ENCODE measurements at regions not wholly inside any gene's neighbourhood (a gene's known extent, or its start where the extent isn't known, plus 50 kb on each side); places are given as distances from the start of the nearest gene placed in this dataset.

DNA sequence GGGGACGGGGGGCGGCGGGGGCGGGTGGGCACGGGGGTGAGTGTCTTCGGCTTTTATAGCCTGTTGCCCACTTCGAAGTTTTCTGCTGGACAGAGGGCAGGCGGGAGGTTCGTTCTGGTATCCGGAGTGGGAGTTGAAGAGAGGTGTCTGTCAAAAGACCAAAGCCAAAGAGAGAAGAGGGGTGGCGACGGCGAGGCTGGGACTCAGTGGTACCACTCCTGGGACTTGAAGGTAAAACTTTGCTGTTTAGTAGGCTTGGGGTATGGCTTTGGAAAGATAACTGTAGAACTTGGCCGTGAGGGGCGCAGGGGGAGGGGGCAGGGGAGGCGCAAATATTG, 215.8 kb upstream of the DTNA start:
- H3K79me1 ChIP-seq (ENCODE audit: low read depth, low read length) = no peaks in the 10 kb centered on the region
- H3K36me3 ChIP-seq (replicated peaks in 1 of 2; ENCODE audit: control insufficient read depth in 2 of 2, insufficient read depth in 2 of 2, low read length in 2 of 2) = no peaks in the 10 kb centered on the region
- H3K14ac ChIP-seq (ENCODE audit: low read length) = no peak overlapping the region
- H4K91ac ChIP-seq (ENCODE audit: low read depth, low read length, poor library complexity) = no peak overlapping the region
- H2AK5ac ChIP-seq (ENCODE audit: low read depth, low read length) = no peak overlapping the region
- H3K27ac ChIP-seq (replicated peaks; ENCODE audit: low read length) = no peak overlapping the region
- no peak overlapping the region for H3K18ac ChIP-seq (ENCODE audit: low read length)
- peaks cover 0 to 62% (median 7%) of the 10 kb centered on the region in 3 experiments for H3K27me3 ChIP-seq (ENCODE audit: control insufficient read depth in 3 of 3, insufficient read depth in 3 of 3, low read depth in 1 of 3, low read length in 3 of 3)
- no peak overlapping the region for H2AFZ ChIP-seq (ENCODE audit: low read length)
- H3K4me2 ChIP-seq (ENCODE audit: insufficient read depth, low read length, poor library complexity, severe bottlenecking) = peak overlapping the region; percentile 31
- no peak for DNase-seq (ENCODE audit: low spot score)
- H3K9me3 ChIP-seq (replicated peaks in 1 of 2; ENCODE audit: control insufficient read depth in 2 of 2, insufficient read depth in 1 of 2, low read depth in 1 of 2, low read length in 2 of 2) = no peaks in the 10 kb centered on the region
- no peak overlapping the region for H3K9ac ChIP-seq (ENCODE audit: low read depth, low read length, poor library complexity)
- no peak overlapping the region for H3K4ac ChIP-seq (ENCODE audit: low read length)
- H2BK15ac ChIP-seq (ENCODE audit: low read length) = no peak overlapping the region
- H2BK5ac ChIP-seq (ENCODE audit: low read length) = no peak overlapping the region
- H3K4me1 ChIP-seq (ENCODE audit: control insufficient read depth in 2 of 2, insufficient read depth in 1 of 2, low read depth in 1 of 2, low read length in 2 of 2) = peaks cover 0 to 2% of the 10 kb centered on the region in 2 donors
- H3K4me3 ChIP-seq (ENCODE audit: low read length in 2 of 2) = peak overlapping the region in 1 of 2 donors; percentile 88
- no peak overlapping the region for H3K23ac ChIP-seq (ENCODE audit: low read depth, low read length, poor library complexity)
- WGBS, 2 donors (ENCODE audit: extremely low coverage in 2 of 2, insufficient read length in 2 of 2, insufficient replicate concordance in 1 of 2) = no CpG with 5 or more reads among the region's 16 CpGs
- no peak overlapping the region for H2BK12ac ChIP-seq (ENCODE audit: low read length)
- no peak overlapping the region for H2BK120ac ChIP-seq (ENCODE audit: low read depth, low read length)
- no peak overlapping the region for H4K8ac ChIP-seq (ENCODE audit: low read depth, low read length)

DNA sequence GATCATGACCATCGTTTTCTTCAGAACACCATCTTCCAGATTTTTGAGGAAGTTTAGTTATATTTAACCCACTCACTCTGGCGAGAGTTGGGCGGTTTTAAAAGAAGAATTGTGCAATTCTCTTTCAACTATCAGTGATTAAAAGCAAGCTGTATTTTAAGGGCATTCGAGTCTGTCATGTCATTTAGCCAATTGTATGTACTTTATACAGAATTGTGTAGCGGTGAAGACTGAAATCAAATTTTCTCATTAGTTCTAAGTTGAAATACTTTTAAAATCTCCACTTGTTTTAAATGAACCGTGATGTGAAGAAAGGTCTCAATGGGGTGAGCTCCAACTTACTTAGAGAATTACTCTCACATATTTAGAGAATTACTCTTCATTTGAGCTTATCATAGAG, 214.6 kb upstream of the DTNA start:
- Histone ChIP-seq H3K9me3 (replicated peaks in 1 of 2; ENCODE audit: control insufficient read depth in 2 of 2, insufficient read depth in 1 of 2, low read depth in 1 of 2, low read length in 2 of 2) (no peaks in the 10 kb centered on the region), H2BK120ac (ENCODE audit: low read depth, low read length) (no peak overlapping the region), H3K4me3 (ENCODE audit: low read length in 2 of 2) (no peak overlapping the region), H3K4me2 (ENCODE audit: insufficient read depth, low read length, poor library complexity, severe bottlenecking) (no peak overlapping the region), H4K91ac (ENCODE audit: low read depth, low read length, poor library complexity) (no peak overlapping the region), H3K18ac (ENCODE audit: low read length) (no peak overlapping the region), H3K27ac (replicated peaks; ENCODE audit: low read length) (no peak overlapping the region), H3K27me3 (ENCODE audit: control insufficient read depth in 3 of 3, insufficient read depth in 3 of 3, low read depth in 1 of 3, low read length in 3 of 3) (peaks cover 0 to 59% (median 7%) of the 10 kb centered on the region in 3 experiments), H3K14ac (ENCODE audit: low read length) (no peak overlapping the region), H2AK5ac (ENCODE audit: low read depth, low read length) (no peak overlapping the region), H2BK15ac (ENCODE audit: low read length) (no peak overlapping the region), H3K79me1 (ENCODE audit: low read depth, low read length) (no peaks in the 10 kb centered on the region), H2AFZ (ENCODE audit: low read length) (no peak overlapping the region), H4K8ac (ENCODE audit: low read depth, low read length) (no peak overlapping the region), H2BK12ac (ENCODE audit: low read length) (no peak overlapping the region), H3K36me3 (replicated peaks in 1 of 2; ENCODE audit: control insufficient read depth in 2 of 2, insufficient read depth in 2 of 2, low read length in 2 of 2) (no peaks in the 10 kb centered on the region), H3K4ac (ENCODE audit: low read length) (no peak overlapping the region), H3K9ac (ENCODE audit: low read depth, low read length, poor library complexity) (no peak overlapping the region), H3K23ac (ENCODE audit: low read depth, low read length, poor library complexity) (no peak overlapping the region), H2BK5ac (ENCODE audit: low read length) (no peak overlapping the region), H3K4me1 (ENCODE audit: control insufficient read depth in 2 of 2, insufficient read depth in 1 of 2, low read depth in 1 of 2, low read length in 2 of 2) (peaks cover 0 to 2% of the 10 kb centered on the region in 2 donors)
- DNase-seq (ENCODE audit: low spot score) = no peak
- WGBS, 2 donors (ENCODE audit: extremely low coverage in 2 of 2, insufficient read length in 2 of 2, insufficient replicate concordance in 1 of 2) = no CpG with 5 or more reads among the region's 6 CpGs

GRCh38 chr18:34501553-34501952, 208.5 kb upstream of the DTNA start:
- Histone ChIP-seq H3K4ac (ENCODE audit: low read length) (no peak overlapping the region), H2AK5ac (ENCODE audit: low read depth, low read length) (no peak overlapping the region), H2BK120ac (ENCODE audit: low read depth, low read length) (no peak overlapping the region), H3K9ac (ENCODE audit: low read depth, low read length, poor library complexity) (no peak overlapping the region), H2BK15ac (ENCODE audit: low read length) (no peak overlapping the region), H3K27me3 (ENCODE audit: control insufficient read depth in 3 of 3, insufficient read depth in 3 of 3, low read depth in 1 of 3, low read length in 3 of 3) (peaks cover 0 to 5% (median 0%) of the 10 kb centered on the region in 3 experiments), H3K18ac (ENCODE audit: low read length) (no peak overlapping the region), H3K9me3 (replicated peaks in 1 of 2; ENCODE audit: control insufficient read depth in 2 of 2, insufficient read depth in 1 of 2, low read depth in 1 of 2, low read length in 2 of 2) (no peaks in the 10 kb centered on the region), H2AFZ (ENCODE audit: low read length) (no peak overlapping the region), H2BK5ac (ENCODE audit: low read length) (no peak overlapping the region), H3K4me1 (ENCODE audit: control insufficient read depth in 2 of 2, insufficient read depth in 1 of 2, low read depth in 1 of 2, low read length in 2 of 2) (no peaks in the 10 kb centered on the region), H3K36me3 (replicated peaks in 1 of 2; ENCODE audit: control insufficient read depth in 2 of 2, insufficient read depth in 2 of 2, low read length in 2 of 2) (no peaks in the 10 kb centered on the region), H4K91ac (ENCODE audit: low read depth, low read length, poor library complexity) (no peak overlapping the region), H3K27ac (replicated peaks; ENCODE audit: low read length) (no peak overlapping the region), H3K4me3 (ENCODE audit: low read length in 2 of 2) (no peak overlapping the region), H3K14ac (ENCODE audit: low read length) (no peak overlapping the region), H3K23ac (ENCODE audit: low read depth, low read length, poor library complexity) (no peak overlapping the region), H3K4me2 (ENCODE audit: insufficient read depth, low read length, poor library complexity, severe bottlenecking) (no peak overlapping the region), H4K8ac (ENCODE audit: low read depth, low read length) (no peak overlapping the region), H2BK12ac (ENCODE audit: low read length) (no peak overlapping the region), H3K79me1 (ENCODE audit: low read depth, low read length) (no peaks in the 10 kb centered on the region)
- no peak for DNase-seq (ENCODE audit: low spot score)
- no CpG with 5 or more reads among the region's 4 CpGs for WGBS, 2 donors (ENCODE audit: extremely low coverage in 2 of 2, insufficient read length in 2 of 2, insufficient replicate concordance in 1 of 2)

GRCh38 chr18:34506198-34506597, 203.9 kb upstream of the DTNA start:
- Histone ChIP-seq H2BK12ac (ENCODE audit: low read length) (no peak overlapping the region), H3K4me1 (ENCODE audit: control insufficient read depth in 2 of 2, insufficient read depth in 1 of 2, low read depth in 1 of 2, low read length in 2 of 2) (no peaks in the 10 kb centered on the region), H3K4ac (ENCODE audit: low read length) (no peak overlapping the region), H2AK5ac (ENCODE audit: low read depth, low read length) (no peak overlapping the region), H3K18ac (ENCODE audit: low read length) (no peak overlapping the region), H3K9ac (ENCODE audit: low read depth, low read length, poor library complexity) (no peak overlapping the region), H3K14ac (ENCODE audit: low read length) (no peak overlapping the region), H3K4me3 (ENCODE audit: low read length in 2 of 2) (no peak overlapping the region), H2AFZ (ENCODE audit: low read length) (no peak overlapping the region), H3K27ac (replicated peaks; ENCODE audit: low read length) (no peak overlapping the region), H3K79me1 (ENCODE audit: low read depth, low read length) (no peaks in the 10 kb centered on the region), H3K23ac (ENCODE audit: low read depth, low read length, poor library complexity) (no peak overlapping the region), H2BK120ac (ENCODE audit: low read depth, low read length) (no peak overlapping the region), H4K8ac (ENCODE audit: low read depth, low read length) (no peak overlapping the region), H4K91ac (ENCODE audit: low read depth, low read length, poor library complexity) (no peak overlapping the region), H2BK5ac (ENCODE audit: low read length) (no peak overlapping the region), H3K36me3 (replicated peaks in 1 of 2; ENCODE audit: control insufficient read depth in 2 of 2, insufficient read depth in 2 of 2, low read length in 2 of 2) (no peaks in the 10 kb centered on the region), H2BK15ac (ENCODE audit: low read length) (no peak overlapping the region), H3K27me3 (ENCODE audit: control insufficient read depth in 3 of 3, insufficient read depth in 3 of 3, low read depth in 1 of 3, low read length in 3 of 3) (peaks cover 0 to 3% (median 0%) of the 10 kb centered on the region in 3 experiments), H3K9me3 (replicated peaks in 1 of 2; ENCODE audit: control insufficient read depth in 2 of 2, insufficient read depth in 1 of 2, low read depth in 1 of 2, low read length in 2 of 2) (no peaks in the 10 kb centered on the region), H3K4me2 (ENCODE audit: insufficient read depth, low read length, poor library complexity, severe bottlenecking) (no peak overlapping the region)
- no CpG with 5 or more reads among the region's 1 CpG for WGBS, 2 donors (ENCODE audit: extremely low coverage in 2 of 2, insufficient read length in 2 of 2, insufficient replicate concordance in 1 of 2)
- no peak for DNase-seq (ENCODE audit: low spot score)

Data from neuronal stem cell (in vitro differentiated cells).